GM12878 (cell line): ENCODE measurements at regions not wholly inside any gene's neighbourhood (a gene's known extent, or its start where the extent isn't known, plus 50 kb on each side); places are given as distances from the start of the nearest gene placed in this dataset.

Experiments
- ATF2 ChIP-seq: IDR thresholded peaks from 2 replicates; pipeline ENCODE4 v1.6.1; 2012; ENCODE audit warnings: low read length, inconsistent platforms
- CHD4 ChIP-seq: fragments of 200-600 bp; sonication (generic); IDR thresholded peaks from 2 replicates; pipeline ENCODE4 v1.6.1; 2016; ENCODE audit warnings: mild to moderate bottlenecking
- GATAD2B ChIP-seq: fragments of 450-650 bp; conservative IDR thresholded peaks from 2 replicates; pipeline ENCODE4 v1.6.1; 2017; ENCODE audit warnings: low read depth, mild to moderate bottlenecking, moderate library complexity
- POLR2A ChIP-seq: IDR thresholded peaks from 2 replicates; pipeline ENCODE4 v1.6.1; 2011; ENCODE audit warnings: low read depth, mild to moderate bottlenecking, low read length
- PRDM15 ChIP-seq: fragments of 450-650 bp; formaldehyde crosslinking; IDR thresholded peaks from 2 replicates; pipeline ENCODE4 v1.4.0; 2020; ENCODE audit warnings: mild to moderate bottlenecking, moderate library complexity
- REST ChIP-seq: IDR thresholded peaks from 2 replicates; pipeline ENCODE4 v1.6.1; 2012; ENCODE audit warnings: mild to moderate bottlenecking, low read depth, low read length
- SRF ChIP-seq, 2 experiments: IDR thresholded peaks; 2 replicates each; pipeline ENCODE4 v1.6.1; 2011; ENCODE audit warnings: low read depth in 2 of 2, low read length in 2 of 2, mild to moderate bottlenecking in 1 of 2, moderate library complexity in 1 of 2
- TBL1XR1 ChIP-seq: IDR thresholded peaks from 2 replicates; pipeline ENCODE4 v1.6.1; 2012; ENCODE audit warnings: low read depth, low read length, improper control_type of control experiment
- TF ChIP-seq, protein P1 (sequence below), 3 experiments: IDR thresholded peaks in 2 of 3; conservative IDR thresholded peaks in 1 of 3; 2 replicates each; pipeline ENCODE4 v1.5.1; 2011; ENCODE audit warnings: low read depth in 3 of 3, low read length in 3 of 3, mild to moderate bottlenecking in 3 of 3, control low read depth in 2 of 3, moderate library complexity in 2 of 3, inconsistent platforms in 1 of 3, mixed read lengths in 1 of 3; ENCODE audit not compliant: control insufficient read depth in 2 of 3, insufficient read depth in 1 of 3; ENCODE audit errors: extremely low read depth in 1 of 3
- TF ChIP-seq, protein P2 (sequence below): IDR thresholded peaks from 2 replicates; pipeline ENCODE4 v1.6.1; 2012; ENCODE audit warnings: low read depth, low read length, improper control_type of control experiment

- TF ChIP-seq, protein P1, sequence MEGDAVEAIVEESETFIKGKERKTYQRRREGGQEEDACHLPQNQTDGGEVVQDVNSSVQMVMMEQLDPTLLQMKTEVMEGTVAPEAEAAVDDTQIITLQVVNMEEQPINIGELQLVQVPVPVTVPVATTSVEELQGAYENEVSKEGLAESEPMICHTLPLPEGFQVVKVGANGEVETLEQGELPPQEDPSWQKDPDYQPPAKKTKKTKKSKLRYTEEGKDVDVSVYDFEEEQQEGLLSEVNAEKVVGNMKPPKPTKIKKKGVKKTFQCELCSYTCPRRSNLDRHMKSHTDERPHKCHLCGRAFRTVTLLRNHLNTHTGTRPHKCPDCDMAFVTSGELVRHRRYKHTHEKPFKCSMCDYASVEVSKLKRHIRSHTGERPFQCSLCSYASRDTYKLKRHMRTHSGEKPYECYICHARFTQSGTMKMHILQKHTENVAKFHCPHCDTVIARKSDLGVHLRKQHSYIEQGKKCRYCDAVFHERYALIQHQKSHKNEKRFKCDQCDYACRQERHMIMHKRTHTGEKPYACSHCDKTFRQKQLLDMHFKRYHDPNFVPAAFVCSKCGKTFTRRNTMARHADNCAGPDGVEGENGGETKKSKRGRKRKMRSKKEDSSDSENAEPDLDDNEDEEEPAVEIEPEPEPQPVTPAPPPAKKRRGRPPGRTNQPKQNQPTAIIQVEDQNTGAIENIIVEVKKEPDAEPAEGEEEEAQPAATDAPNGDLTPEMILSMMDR (IDR thresholded peaks at IDR 0.05 in 2 of 3, conservative IDR thresholded peaks at IDR 0.05 in 1 of 3; ENCODE audit: control insufficient read depth in 2 of 3, extremely low read depth in 1 of 3, insufficient read depth in 1 of 3, low read depth in 3 of 3, low read length in 3 of 3): no peak
- TF ChIP-seq POLR2A: no peak
- TF ChIP-seq PRDM15 (CRISPR knock-in tag): no peak
- TF ChIP-seq, protein P2, sequence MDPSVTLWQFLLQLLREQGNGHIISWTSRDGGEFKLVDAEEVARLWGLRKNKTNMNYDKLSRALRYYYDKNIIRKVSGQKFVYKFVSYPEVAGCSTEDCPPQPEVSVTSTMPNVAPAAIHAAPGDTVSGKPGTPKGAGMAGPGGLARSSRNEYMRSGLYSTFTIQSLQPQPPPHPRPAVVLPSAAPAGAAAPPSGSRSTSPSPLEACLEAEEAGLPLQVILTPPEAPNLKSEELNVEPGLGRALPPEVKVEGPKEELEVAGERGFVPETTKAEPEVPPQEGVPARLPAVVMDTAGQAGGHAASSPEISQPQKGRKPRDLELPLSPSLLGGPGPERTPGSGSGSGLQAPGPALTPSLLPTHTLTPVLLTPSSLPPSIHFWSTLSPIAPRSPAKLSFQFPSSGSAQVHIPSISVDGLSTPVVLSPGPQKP: no peak
- TF ChIP-seq GATAD2B: no peak
- TF ChIP-seq SRF (IDR thresholded peaks at IDR 0.05; ENCODE audit: low read depth in 2 of 2, low read length in 2 of 2): no peak
- TF ChIP-seq ATF2: no peak
- no peak for TF ChIP-seq CHD4
- TF ChIP-seq TBL1XR1: no peak
- no peak for TF ChIP-seq REST
Observed at GRCh38 chr7:57216340-57216739, 84.1 kb upstream of the ZNF479 start.
